ENCODE measurements at regions not wholly inside any gene's neighbourhood (a gene's known extent, or its start where the extent isn't known, plus 50 kb on each side); places are given as distances from the start of the nearest gene placed in this dataset.
"Not testable (repeated sequence)": the region's sequence is repeated elsewhere in the genome, so short reads cannot be mapped to it uniquely, and the experiment has no call there.

- TF ChIP-seq CTCF (conservative IDR thresholded peaks at IDR 0.05; ENCODE audit: low read depth, low read length); EZH2 (IDR thresholded peaks at IDR 0.05; ENCODE audit: low read length, unreplicated experiment); EZH2phosphoT487 (IDR thresholded peaks at IDR 0.05; ENCODE audit: borderline replicate concordance, low read length): not testable (repeated sequence)
These were observed 320.7 kb downstream of the KLF13 start for GRCh38 chr15:31647337-31647826.

All from PC-3 (cell line).